Upper lobe of left lung (tissue), 6 donors: ENCODE measurements at regions not wholly inside any gene's neighbourhood (a gene's known extent, or its start where the extent isn't known, plus 50 kb on each side); places are given as distances from the start of the nearest gene placed in this dataset.

ENCODE experiments used
- ATAC-seq, 2 donors: fragments of 200-7000 bp; cut with Tn5 transposase; one replicate each; pipeline ENCODE4 v1.9.1; 2022; ENCODE audit warnings: mild to moderate bottlenecking in 2 of 2, moderate library complexity in 2 of 2; ENCODE audit not compliant: low FRiP score in 2 of 2
- DNase-seq, 2 donors: peaks; one replicate each; pipeline ENCODE4 v3.0.0-alpha.2; 2019 to 2020
- H3K27ac ChIP-seq, 4 donors: fragments of 200-600 bp; sonication (generic); one replicate each; pipeline ENCODE4 v1.5.1; 2016 to 2019
- H3K27me3 ChIP-seq, 4 donors: fragments of 200-600 bp; sonication (generic); one replicate each; pipeline ENCODE4 v1.5.1; 2017 to 2019
- H3K36me3 ChIP-seq, 4 donors: fragments of 200-600 bp; sonication (generic); one replicate each; pipeline ENCODE4 v1.5.1; 2016 to 2019
- H3K4me1 ChIP-seq, 4 donors: fragments of 200-600 bp; sonication (generic); one replicate each; pipeline ENCODE4 v1.5.1; 2018 to 2019
- H3K4me3 ChIP-seq, 4 donors: fragments of 200-600 bp; sonication (generic); one replicate each; pipeline ENCODE4 v1.5.1; 2017 to 2019; ENCODE audit warnings: mild to moderate bottlenecking in 2 of 4, moderate library complexity in 1 of 4
- H3K9me3 ChIP-seq, 4 donors: fragments of 200-600 bp; sonication (generic); one replicate each; pipeline ENCODE4 v1.5.1; 2018 to 2019
- CTCF ChIP-seq, 6 experiments: fragments of 450-650 bp in 4 of 6; fragments of 200-600 bp in 2 of 6; sonication (generic) in 2 of 6; IDR thresholded peaks; one replicate each; pipeline ENCODE4 v1.5.1; 2016 to 2019; ENCODE audit warnings: antibody characterized with exemption in 6 of 6
- EP300 ChIP-seq, 4 donors: sonication (generic); formaldehyde crosslinking; IDR thresholded peaks; one replicate each; pipeline ENCODE4 v1.5.1; 2017; ENCODE audit warnings: antibody characterized with exemption in 4 of 4, control low read depth in 2 of 4
- POLR2A ChIP-seq, 4 donors: fragments of 450-650 bp; IDR thresholded peaks; one replicate each; pipeline ENCODE4 v1.5.1; 2016 to 2017; ENCODE audit warnings: antibody characterized with exemption in 4 of 4, mild to moderate bottlenecking in 2 of 4
- POLR2AphosphoS5 ChIP-seq, 2 donors: sonication (generic); formaldehyde crosslinking; IDR thresholded peaks; one replicate each; pipeline ENCODE4 v1.5.1; 2017; ENCODE audit warnings: antibody characterized with exemption in 2 of 2
- WGBS, 2 donors: methylation state at CpG; one replicate each; pipeline ENCODE4 v1.1.5; 2017 to 2018; 5-methylcytosine and 5-hydroxymethylcytosine counted together
- donor health status: DM: no; HTN: no; CAD: no; lungs with moderate emphysema.
- donor health status: DM: no; HTN: yes; CAD: no; lungs with severe emphysema.

GRCh38 chr11:109795234-109795633 is 298.0 kb upstream of the ZC3H12C start:
- Histone ChIP-seq H3K36me3 (no peaks in the 10 kb centered on the region), H3K27me3 (no peaks in the 10 kb centered on the region), H3K4me1 (no peaks in the 10 kb centered on the region), H3K9me3 (no peaks in the 10 kb centered on the region), H3K27ac (no peak overlapping the region), H3K4me3 (no peak overlapping the region)
- WGBS, 2 donors = 76 to 77% methylated on average over 4 of the region's 4 CpGs
- peak in 1 of 2 donors; percentile 75 for ATAC-seq
- no peak for DNase-seq
- TF ChIP-seq CTCF (IDR thresholded peaks at IDR 0.05) = no peak
- no peak for TF ChIP-seq POLR2AphosphoS5 (IDR thresholded peaks at IDR 0.05)
- no peak for TF ChIP-seq EP300 (IDR thresholded peaks at IDR 0.05)

- no peak for ATAC-seq
- no peaks in the 10 kb centered on the region for H3K36me3 ChIP-seq
- no peak overlapping the region for H3K4me3 ChIP-seq
- H3K27ac ChIP-seq = no peak overlapping the region
- no peaks in the 10 kb centered on the region for H3K27me3 ChIP-seq
- no peaks in the 10 kb centered on the region for H3K4me1 ChIP-seq
- WGBS, 2 donors = 44 to 57% methylated on average over 2 of the region's 2 CpGs
- H3K9me3 ChIP-seq = no peaks in the 10 kb centered on the region
- DNase-seq = no peak
- TF ChIP-seq EP300 (IDR thresholded peaks at IDR 0.05) (no peak), POLR2A (IDR thresholded peaks at IDR 0.05) (no peak), POLR2AphosphoS5 (IDR thresholded peaks at IDR 0.05) (no peak), CTCF (IDR thresholded peaks at IDR 0.05) (no peak)
Observed at GRCh38 chr11:109796253-109796652, 296.9 kb upstream of the ZC3H12C start.

- Histone ChIP-seq H3K4me1 (no peaks in the 10 kb centered on the region), H3K9me3 (no peaks in the 10 kb centered on the region), H3K27me3 (no peaks in the 10 kb centered on the region), H3K4me3 (no peak overlapping the region), H3K36me3 (no peaks in the 10 kb centered on the region), H3K27ac (no peak overlapping the region)
- TF ChIP-seq POLR2AphosphoS5 (IDR thresholded peaks at IDR 0.05) (no peak), CTCF (IDR thresholded peaks at IDR 0.05) (no peak), EP300 (IDR thresholded peaks at IDR 0.05) (no peak), POLR2A (IDR thresholded peaks at IDR 0.05) (no peak)
- no peak for DNase-seq
- 56 to 69% methylated on average over 1 of the region's 1 CpG for WGBS, 2 donors
- ATAC-seq = no peak
Observed at GRCh38 chr11:109798521-109798920, 294.7 kb upstream of the ZC3H12C start.

GRCh38 chr11:109799604-109800003 is 293.6 kb upstream of the ZC3H12C start:
- H3K36me3 ChIP-seq = no peaks in the 10 kb centered on the region
- ATAC-seq = no peak
- 57 to 65% methylated on average over 2 of the region's 2 CpGs for WGBS, 2 donors

More at GRCh38 chr11:109799604-109800003, 293.6 kb upstream of the ZC3H12C start:
- no peak for DNase-seq
- Histone ChIP-seq H3K4me1 (no peaks in the 10 kb centered on the region), H3K9me3 (no peaks in the 10 kb centered on the region), H3K4me3 (no peak overlapping the region), H3K27me3 (no peaks in the 10 kb centered on the region), H3K27ac (no peak overlapping the region)
- no peak for TF ChIP-seq POLR2AphosphoS5 (IDR thresholded peaks at IDR 0.05)
- TF ChIP-seq CTCF (IDR thresholded peaks at IDR 0.05) = no peak
- TF ChIP-seq EP300 (IDR thresholded peaks at IDR 0.05) = no peak
- TF ChIP-seq POLR2A (IDR thresholded peaks at IDR 0.05) = no peak
